HG03108 (cell line): ENCODE measurements at regions not wholly inside any gene's neighbourhood (a gene's known extent, or its start where the extent isn't known, plus 50 kb on each side); places are given as distances from the start of the nearest gene placed in this dataset.

Source experiments
- ATAC-seq: cut with Tn5 transposase; IDR thresholded peaks from one replicate; pipeline ENCODE4 v1.9.1; 2021; ENCODE audit warnings: moderate library complexity; ENCODE audit not compliant: unreplicated experiment

DNA sequence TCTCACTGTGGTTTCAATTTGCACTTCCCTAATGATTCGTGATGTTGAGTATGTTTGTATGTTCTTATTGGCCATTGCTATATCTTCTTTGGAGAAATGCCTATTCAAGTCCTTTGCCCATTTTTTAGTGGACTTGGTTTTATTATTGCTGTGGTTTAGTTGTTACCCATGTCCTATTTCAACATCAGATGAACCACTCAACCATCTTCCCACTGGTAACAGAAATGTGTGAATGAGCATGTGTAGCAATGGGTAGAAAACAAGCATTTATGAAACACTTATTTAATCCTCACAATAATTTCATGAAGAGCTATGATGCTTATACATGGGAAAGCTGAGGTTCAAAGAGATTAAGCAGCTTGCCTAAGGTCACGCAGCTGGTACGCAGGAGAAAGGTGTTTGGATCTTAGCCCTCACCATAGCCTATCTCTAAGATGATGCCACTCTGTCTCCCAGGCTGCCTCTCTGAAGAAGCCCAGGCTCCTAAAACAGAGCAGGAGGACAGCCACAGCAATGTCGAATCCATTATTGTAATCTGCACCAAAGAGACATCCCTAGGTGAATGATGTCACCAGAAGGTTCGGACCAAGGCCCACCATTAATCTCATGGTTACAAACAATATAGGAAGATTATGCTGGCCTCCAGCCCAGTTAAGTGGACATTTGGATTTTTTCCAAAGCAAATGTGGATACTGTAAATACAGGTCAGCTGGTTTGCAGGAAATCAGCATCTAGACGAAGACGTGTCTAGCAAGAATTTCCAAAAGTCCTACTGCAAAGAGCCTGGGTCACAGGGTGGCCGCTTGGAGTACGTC lies 447.6 kb upstream of the ZMIZ1 start:
- no peak for ATAC-seq

DNA sequence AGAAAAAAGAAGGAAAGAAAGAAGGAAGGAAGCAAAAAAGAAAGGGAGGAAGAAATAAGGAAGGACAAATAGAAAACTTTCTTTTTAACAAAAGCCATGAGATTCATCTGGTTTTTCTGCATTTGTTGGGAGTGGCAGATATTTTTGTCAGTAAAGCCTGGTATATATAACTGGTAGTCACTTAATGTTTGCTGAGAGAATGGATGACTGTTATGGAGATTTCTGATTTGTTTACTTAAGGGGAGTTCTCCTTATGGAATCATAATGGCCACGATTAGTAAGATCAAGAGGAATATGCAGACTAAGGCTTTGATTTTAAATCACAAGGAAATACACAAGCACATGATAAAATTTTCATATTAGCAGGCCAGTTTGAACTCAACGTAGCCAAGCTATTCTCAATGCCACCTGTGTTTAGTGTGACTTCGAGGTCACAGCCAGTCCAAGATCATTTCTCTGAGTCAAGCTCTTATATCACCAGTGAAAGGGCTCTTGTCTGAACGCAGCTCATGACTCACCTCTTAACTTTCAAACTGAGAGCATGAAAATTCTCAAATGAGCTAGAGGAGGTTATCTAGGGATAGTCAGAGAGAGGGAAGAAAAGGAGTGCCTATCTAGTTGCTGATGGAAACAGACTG lies 445.1 kb upstream of the ZMIZ1 start:
- no peak for ATAC-seq

DNA sequence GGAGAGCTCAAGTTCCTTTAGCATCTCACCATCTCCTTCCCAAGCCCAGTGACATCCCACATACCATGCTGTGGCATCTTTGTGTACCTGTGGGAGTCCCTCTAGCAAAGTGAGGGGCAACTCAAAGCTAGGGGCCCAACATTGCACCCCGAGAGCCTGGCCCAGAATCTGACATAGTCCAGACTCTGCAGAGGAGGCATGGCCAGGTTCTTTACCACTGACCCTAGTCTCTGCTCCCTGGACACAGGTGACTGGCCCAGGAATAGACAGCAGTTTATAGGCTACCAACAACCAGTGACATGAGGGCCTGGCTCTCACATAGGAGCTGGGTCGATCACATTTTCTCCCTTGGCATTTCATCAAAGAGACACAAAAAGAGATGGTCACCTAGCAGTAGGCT lies 444.0 kb upstream of the ZMIZ1 start:
- ATAC-seq, result no peak

DNA sequence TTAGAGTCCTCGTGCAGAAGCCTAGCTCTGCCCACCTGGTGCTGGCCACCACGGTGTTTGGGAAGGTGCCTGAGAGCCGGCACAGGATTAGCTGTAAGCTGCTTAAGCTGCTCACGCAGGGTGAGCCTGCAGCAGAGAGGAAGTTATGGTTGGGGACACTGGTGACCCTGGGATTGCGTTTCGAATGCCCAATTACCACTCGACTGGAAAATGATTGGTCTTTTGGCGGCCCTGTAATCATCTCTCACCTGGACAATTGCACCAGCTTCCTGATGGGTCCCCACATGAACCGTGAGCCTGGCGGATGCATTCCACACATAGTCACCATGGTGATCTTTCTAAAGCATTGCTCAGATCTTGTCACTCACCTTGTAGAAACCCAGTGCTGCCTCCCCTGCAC lies 442.3 kb upstream of the ZMIZ1 start:
- no peak for ATAC-seq

DNA sequence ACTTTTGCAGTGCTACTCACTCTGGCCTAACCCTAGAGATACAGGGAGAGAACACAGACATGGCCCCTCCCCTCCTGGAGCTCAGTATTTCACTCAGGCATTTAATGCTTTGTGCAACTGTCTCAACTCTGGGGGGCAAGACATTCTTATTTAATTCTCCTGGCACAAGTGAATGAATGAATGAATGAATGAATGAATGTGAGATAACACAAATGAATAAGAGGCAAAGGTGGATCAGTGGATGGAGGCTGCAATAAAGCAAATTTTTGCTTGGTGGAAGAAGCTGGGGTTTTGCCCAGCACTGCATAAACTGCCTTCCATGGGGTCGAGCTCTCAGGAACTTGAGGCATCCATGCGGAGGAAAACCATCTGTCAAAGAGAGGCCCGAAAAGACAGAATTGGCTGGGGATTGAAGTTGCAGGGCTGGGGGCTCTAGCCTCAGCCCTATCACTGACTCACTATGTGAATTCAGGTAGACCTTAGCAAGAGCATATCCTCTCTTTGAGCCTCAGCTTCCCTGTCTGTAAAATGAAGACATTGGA lies 441.4 kb upstream of the ZMIZ1 start:
- no peak for ATAC-seq

DNA sequence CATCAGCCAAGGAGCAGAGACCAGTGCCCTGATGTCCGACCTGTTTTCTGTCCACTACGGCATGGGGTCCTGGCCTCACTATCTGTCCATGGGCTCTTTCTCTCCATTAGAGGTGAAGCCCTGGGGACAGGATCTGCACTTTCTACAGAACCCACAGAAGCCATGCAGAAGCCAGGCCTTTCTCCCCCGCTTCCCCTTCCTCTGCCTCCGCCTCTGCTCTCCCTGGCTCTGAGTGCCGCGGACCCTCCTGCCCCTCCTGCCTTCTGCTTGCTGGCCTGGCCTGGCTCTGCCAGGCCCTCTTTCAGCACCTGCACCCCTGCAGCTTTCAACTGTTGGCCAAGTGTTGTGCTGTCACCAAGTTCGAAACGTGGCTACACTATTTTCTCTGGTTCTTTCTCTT lies 439.8 kb upstream of the ZMIZ1 start:
- ATAC-seq, result no peak

DNA sequence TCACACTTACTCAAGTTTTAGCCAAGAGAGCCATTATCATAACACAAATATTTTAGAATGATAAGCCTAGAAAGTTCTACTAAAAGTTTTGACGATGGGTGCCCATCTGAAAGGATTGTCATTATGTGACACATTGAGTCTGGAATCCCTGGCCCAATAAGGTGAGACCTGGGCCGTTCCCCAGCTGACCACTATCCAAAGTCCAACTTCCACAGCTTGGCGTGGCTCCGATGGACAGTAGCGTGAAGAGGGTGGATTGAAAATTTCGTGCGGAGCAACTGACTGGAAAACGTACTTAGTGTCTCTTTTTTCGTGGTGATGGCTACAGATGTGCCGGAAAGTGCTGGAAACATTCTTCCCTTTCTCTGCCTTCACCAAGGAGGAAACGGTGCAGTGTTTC lies 439.0 kb upstream of the ZMIZ1 start:
- ATAC-seq, result no peak

DNA sequence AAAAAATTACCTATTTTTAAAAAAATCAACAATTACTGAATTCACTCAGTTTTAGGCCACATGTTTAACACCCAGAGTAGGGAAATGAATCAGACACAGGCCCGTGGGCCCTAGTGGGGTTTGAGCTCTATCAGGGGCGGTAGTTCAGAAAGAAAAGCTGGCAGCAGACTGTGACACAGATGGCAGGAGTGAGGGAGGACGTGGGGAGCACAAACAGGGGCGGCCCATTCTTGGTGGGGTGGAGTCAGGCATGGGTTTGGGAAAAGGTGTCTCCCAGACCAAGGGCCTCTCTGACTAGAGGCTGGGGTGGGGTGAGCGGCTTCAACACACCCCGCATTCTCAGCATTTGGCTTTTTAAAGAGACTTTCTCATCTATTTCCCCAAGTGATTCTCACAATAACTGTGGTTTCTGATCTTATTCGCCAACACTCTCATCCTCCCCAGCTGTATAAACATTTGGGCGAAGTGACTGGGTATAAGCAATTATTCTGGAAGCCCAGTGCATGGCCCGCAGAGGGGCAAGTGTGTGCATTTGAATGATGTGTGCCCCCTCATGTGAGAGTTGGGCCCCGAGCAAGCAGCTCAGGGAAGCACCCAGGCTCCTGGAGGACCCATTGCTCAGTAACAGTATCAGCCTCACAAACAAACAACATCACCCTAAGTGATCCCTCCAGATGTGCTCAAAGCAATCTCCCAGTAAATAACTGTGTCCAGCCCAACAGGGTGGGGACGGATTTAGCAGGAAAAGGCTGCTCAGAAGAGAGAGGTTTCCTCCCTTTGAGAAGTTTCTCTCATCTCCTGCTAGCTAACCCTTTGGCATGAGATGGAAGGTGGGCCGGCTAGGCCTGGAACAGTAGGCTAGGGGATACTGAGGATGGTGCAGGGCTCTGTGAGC lies 437.6 kb upstream of the ZMIZ1 start:
- ATAC-seq, result no peak

DNA sequence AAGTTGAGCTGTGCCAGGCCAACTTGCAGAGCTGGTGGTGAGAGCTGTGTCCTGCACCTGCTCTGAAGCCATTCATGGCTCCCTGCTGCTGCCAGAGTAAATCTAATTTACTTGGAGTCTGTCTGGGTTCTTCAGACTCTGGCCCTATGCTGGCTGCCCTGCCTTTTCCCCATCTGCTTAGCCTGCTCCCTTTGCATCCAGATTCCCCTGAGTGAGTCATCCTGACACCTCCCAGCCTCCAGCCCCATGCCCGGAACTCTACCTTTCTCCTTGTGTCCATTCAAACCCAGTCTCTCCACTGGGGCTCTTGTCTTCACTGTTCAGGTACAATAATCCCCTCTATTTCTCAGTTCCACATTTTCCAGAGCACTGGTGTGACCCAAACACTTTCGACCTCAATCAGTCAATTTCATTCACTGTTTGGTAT lies 434.4 kb upstream of the ZMIZ1 start:
- ATAC-seq, result no peak

DNA sequence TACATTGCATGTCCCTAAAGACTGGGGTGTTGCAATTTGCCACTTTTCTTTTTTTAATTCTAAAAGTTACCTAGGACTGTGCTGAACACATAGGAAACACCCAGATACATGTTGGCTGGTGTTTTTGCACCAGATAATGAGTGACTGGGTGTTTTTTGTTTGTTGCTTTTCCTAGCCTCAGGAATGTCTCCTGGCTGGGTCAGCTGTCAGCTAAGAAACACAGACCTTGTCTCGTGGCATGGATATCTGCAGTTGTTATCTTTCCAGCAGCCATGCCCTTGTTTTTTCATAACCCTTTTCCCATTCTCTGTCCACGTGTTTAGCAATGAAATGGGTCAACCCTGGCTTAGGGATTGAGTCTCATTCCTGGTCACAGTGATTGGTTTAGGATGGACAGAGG lies 433.9 kb upstream of the ZMIZ1 start:
- no peak for ATAC-seq

DNA sequence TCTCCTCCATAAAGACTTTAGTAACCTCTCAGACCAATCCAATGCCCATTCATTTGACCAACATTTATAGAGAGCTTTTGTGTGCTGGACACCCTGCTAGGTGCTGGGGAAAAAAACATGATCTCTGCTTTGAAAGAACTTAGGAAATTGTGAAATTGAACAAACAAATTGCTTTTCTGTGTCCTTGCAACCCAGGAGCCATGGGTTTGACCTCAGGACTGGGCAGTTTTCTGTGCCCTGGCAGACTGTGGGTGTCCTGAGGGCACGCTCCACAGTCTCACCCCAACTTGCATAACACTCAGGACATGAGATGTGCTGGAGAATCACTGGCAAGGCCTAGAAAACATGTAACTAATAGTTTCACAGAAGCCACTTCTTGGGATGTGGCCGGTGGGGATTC lies 429.1 kb upstream of the ZMIZ1 start:
- ATAC-seq, result no peak

DNA sequence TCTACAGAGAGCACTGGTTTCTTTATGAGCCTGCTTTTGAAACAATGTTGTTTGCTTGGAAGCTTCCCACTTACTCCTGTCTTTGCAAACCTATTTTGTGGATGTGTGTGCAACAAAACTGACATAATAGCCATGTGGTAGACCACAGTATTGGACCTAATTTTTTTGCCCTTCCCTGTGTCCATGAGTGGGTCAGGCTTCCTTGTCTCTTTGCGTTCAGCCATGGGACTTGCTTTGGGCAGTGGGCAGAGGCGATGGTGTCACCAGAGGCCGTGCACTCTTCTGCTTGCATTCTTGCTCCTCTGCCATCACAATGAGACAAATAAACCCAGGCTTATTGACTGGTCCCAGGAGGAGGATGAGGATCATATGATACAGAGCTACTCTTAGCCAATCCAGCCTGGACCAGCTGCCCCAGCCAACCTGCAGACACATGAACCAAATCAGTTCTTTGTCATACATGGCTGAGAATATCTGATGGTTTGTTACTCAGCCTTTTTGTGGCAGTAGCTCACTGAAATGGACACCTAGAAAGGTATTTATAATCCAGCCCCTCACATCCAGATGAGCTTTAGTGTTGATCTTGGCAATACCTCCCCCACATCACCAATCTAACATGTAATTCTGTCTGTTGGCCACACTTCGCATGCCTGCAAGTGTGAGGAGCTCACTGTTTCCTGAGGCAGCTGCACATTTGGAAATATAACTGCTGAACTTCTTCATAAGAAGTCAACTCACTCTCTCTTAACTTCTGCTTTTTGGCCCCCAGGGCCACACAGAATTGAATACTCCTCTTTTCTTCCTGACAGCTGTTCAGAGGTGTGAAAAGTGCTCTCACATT lies 427.8 kb upstream of the ZMIZ1 start:
- no peak for ATAC-seq

DNA sequence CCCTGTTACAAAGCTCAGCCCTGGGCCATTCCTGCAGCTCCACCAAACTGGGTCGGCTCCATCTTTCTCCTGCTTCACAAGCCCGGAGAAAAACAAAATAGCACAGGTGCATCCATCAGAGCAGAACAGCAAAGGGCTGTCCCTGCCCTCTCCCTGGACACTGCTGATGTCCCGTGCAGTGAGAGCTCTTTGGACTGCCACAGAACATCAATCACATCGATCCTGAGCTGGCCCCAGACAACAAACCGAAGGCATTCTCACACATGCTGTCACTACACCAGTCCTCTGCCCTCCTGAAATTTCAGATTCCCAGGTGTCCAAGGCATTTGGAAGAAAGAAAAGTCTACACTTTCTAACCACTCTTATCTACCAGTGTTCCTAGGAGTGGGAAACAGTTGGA lies 427.1 kb upstream of the ZMIZ1 start:
- ATAC-seq, result no peak

DNA sequence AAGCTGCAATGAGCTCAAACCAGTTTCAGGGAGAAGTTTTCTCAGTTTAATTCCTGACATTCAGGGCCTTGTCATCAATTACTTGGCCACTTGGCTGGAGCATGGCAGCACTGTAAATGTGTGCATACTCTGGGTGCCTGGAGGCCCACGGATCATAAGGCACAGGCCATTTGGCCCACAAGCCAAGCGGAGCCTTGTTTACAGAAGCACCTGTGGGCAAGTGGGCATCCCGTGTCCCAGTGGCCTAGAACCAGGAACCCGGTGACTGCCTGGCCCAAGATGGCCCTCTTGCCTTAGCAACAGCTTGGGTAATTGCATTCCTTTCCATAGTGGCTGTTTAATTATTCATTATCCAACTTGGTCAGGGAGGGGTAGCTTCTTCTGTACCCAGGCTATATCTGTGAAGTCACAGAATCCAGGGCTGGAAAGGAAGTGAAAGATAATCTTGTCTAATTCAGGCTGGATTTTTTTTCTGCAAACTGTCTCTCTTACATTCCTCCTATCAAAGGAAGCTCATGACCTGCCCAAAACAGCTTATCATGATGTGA lies 426.4 kb upstream of the ZMIZ1 start:
- ATAC-seq, result no peak

DNA sequence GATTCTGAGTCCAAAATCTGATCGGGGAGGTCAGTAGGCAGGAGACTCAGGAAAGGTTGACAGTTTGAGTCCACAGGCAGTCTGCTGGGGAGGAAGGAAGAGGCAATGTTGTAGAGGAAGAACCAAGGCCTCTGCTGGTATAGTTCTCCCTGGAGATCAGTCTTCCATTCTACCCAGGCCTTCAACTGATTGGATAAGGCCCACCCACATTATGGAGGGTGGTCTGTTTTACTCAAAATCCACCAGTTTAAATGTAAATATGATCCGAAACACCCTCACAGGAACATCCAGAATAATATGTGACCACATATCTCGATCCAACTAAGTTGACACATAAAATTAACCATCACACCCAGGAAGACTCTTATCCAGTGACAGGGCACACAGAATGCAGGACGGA lies 425.3 kb upstream of the ZMIZ1 start:
- no peak for ATAC-seq

DNA sequence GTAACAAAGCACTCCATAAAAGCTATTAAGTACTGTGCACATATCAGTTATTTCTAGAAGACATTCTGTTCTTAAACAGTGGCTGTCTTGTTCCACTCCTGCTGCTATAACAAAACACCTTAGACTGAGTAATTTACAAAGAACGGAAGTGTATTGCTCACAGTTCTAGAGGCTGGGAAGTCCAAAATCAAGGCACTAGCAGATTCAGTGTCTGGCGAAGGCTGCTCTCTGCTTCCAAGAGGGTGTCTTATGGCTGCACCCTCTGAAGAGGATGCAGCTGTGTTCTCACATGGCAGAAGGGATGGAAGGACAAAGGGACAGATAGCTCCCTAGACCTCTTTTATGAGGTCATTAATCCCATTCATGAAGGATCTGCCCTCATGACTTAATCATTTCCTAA lies 424.2 kb upstream of the ZMIZ1 start:
- ATAC-seq, result no peak

DNA sequence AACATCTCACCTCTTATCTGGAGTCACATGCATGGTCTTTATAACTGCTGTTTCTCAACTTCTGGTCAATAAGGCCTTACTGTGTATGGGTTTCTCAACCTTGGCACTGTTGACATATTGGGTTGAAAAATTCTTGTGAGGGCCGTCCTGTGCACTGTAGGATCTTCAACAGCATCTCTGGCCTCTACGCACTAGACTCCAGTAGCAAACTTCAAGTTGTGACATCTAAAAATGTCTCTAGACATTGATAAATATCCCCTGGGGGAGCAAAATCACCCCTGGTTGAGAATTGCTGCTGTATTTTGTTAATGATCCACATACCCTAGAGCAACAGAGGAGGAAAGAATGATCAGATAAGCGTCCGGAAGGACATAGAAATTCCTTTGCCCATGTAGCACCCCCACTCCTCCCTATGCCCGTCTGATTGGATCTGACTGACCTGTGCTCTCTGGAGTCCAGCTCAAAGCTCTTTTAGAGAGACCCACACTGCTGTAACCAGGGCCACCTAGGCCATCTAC lies 423.5 kb upstream of the ZMIZ1 start:
- no peak for ATAC-seq

DNA sequence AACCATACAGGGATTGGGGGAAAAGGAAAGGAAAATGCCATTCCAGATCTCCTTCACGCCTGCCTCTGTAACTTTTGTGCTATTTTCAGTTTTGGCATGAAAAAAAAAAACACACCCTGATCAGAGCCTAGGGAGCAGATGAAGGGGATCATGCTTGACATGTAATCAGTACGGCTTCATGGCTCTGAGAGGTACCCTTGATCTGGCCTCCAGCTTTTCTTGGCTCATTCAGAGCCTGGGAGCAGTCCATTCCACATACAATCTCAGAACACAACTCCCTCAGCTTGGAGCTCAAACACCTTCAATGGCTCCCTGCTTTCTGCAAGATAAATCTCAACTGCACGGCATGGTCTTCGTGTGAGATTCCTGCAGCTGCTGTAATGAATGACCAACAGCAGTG lies 422.8 kb upstream of the ZMIZ1 start:
- no peak for ATAC-seq

DNA sequence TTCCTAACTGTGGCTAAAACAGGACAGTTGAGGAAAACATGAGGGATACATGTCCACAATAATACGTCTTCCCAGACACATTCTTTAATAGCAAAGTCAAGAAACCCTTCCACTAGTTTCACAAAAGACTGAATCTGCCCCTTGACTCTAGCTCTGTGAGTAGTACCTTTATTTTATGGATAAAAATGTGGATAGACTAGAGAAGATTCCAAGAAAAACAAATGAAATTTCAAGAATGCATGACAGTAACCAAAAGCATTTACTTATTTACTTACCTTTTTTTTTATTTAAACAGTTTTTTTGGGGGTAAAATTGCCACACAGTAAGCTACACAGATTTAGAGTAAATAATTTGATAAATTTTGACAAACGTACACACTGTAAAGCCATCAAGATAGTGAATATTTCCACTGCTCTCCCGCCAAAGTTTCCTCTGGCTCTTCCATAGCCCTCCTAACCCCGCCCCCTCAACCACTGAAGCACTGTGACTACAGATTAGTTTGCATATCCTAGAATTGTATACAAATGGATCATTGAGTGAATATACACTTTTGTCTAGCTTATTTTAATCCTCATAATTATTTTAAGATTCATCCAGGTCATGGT lies 420.4 kb upstream of the ZMIZ1 start:
- ATAC-seq, result no peak

DNA sequence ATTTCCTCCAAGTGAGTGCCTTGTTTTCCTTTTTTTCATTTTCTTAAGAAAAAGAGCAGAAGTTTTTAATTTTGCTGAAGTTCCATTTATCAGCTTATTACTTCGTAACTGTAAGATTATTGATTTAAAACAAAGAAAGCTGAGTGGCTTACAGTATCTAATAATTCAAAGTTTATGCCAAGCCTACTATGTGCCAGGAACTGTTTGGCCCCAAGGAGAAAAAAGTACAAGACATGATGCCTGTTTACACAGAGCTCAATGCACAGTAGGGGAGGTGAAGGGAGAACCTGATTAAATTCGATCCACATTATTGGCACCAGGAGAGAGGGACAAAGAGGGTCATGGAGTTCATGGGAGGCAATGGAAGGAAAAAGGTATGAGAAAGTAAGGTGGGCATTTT lies 419.3 kb upstream of the ZMIZ1 start:
- ATAC-seq, result no peak
